Gastrocnemius medialis (tissue), 4 donors: ENCODE measurements at regions not wholly inside any gene's neighbourhood (a gene's known extent, or its start where the extent isn't known, plus 50 kb on each side); places are given as distances from the start of the nearest gene placed in this dataset.

ENCODE experiments used
- CTCF ChIP-seq, 5 experiments: fragments of 450-650 bp in 3 of 5; fragments of 200-600 bp in 2 of 5; sonication (generic) in 2 of 5; IDR thresholded peaks in 4 of 5; conservative IDR thresholded peaks in 1 of 5; 1 replicate in 4 of 5; 2 replicates in 1 of 5; pipeline ENCODE4 v1.5.1; 2016 to 2019; ENCODE audit warnings: antibody characterized with exemption in 5 of 5, mild to moderate bottlenecking in 3 of 5, moderate library complexity in 3 of 5
- POLR2A ChIP-seq, 2 donors: fragments of 450-650 bp; IDR thresholded peaks; one replicate each; pipeline ENCODE4 v1.6.1; 2017; ENCODE audit warnings: antibody characterized with exemption in 2 of 2, mild to moderate bottlenecking in 2 of 2, moderate library complexity in 2 of 2

GRCh38 chr22:47963660-47964059 is 1201.2 kb downstream of the TBC1D22A start:
- no peak for TF ChIP-seq CTCF (IDR thresholded peaks at IDR 0.05 in 4 of 5, conservative IDR thresholded peaks at IDR 0.05 in 1 of 5)
- no peak for TF ChIP-seq POLR2A (IDR thresholded peaks at IDR 0.05)
